ENCODE measurements at regions not wholly inside any gene's neighbourhood (a gene's known extent, or its start where the extent isn't known, plus 50 kb on each side); places are given as distances from the start of the nearest gene placed in this dataset.

DNA sequence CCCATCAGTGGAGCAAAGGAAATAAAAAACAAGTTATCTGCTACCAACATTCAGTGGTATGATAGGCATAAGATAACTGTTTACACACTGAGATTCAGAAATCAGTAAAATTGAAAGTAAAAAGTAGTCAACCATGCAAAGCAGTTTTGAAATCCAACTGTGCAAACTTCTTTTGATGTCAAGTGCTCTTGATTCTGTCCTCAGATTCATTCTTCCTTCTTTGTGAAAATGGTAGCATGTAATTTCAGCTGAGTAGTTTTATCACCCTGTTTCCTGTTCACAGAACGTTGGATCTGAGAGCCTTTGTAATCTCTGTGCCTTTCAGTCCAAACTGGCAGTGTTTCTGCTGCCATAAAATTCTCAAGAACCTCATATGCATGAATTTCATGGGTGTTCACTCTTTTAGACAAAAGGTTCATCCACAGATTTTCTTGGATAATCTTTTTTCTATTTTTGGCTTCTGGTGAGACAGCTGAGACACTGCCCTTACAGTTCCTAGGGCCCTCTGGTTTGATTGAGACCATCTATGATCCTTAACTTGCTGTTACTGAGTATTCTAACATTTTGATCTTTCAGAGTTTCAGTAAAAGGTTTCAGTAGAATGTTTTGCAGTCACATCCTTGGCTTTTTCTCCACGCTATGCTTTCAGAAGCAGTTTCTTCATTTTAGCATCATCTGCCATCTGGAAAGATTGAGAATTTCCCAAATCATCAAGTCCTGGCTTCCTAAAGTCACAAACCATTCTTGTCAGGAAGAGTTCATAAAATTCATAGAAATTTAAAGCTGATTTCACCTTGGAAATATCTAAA, 272.3 kb upstream of the EPHA4 start:
- TF ChIP-seq, protein P1, sequence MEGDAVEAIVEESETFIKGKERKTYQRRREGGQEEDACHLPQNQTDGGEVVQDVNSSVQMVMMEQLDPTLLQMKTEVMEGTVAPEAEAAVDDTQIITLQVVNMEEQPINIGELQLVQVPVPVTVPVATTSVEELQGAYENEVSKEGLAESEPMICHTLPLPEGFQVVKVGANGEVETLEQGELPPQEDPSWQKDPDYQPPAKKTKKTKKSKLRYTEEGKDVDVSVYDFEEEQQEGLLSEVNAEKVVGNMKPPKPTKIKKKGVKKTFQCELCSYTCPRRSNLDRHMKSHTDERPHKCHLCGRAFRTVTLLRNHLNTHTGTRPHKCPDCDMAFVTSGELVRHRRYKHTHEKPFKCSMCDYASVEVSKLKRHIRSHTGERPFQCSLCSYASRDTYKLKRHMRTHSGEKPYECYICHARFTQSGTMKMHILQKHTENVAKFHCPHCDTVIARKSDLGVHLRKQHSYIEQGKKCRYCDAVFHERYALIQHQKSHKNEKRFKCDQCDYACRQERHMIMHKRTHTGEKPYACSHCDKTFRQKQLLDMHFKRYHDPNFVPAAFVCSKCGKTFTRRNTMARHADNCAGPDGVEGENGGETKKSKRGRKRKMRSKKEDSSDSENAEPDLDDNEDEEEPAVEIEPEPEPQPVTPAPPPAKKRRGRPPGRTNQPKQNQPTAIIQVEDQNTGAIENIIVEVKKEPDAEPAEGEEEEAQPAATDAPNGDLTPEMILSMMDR (IDR thresholded peaks at IDR 0.05): no peak
- no peak for TF ChIP-seq POLR2A (IDR thresholded peaks at IDR 0.05)
